OCI-LY1 (cell line): ENCODE measurements at regions not wholly inside any gene's neighbourhood (a gene's known extent, or its start where the extent isn't known, plus 50 kb on each side); places are given as distances from the start of the nearest gene placed in this dataset.

Experiments
- EZH2 ChIP-seq: fragments of 200-600 bp; sonication (generic), shearing (Covaris generic); IDR thresholded peaks from 2 replicates; pipeline ENCODE4 v1.8.0; 2017; ENCODE audit warnings: borderline replicate concordance, mixed run types, mild to moderate bottlenecking, antibody characterized with exemption, low read length, moderate library complexity, mixed read lengths
- TF ChIP-seq, protein P1 (sequence below): fragments of 200-600 bp; sonication (generic), shearing (Covaris generic); IDR thresholded peaks from 2 replicates; pipeline ENCODE4 v1.5.1; 2017; ENCODE audit warnings: mild to moderate bottlenecking, antibody characterized with exemption, low read length, moderate library complexity, mixed read lengths

GRCh38 chr5:4584982-4585381 is 555.1 kb upstream of the ADAMTS16 start:
- TF ChIP-seq, protein P1, sequence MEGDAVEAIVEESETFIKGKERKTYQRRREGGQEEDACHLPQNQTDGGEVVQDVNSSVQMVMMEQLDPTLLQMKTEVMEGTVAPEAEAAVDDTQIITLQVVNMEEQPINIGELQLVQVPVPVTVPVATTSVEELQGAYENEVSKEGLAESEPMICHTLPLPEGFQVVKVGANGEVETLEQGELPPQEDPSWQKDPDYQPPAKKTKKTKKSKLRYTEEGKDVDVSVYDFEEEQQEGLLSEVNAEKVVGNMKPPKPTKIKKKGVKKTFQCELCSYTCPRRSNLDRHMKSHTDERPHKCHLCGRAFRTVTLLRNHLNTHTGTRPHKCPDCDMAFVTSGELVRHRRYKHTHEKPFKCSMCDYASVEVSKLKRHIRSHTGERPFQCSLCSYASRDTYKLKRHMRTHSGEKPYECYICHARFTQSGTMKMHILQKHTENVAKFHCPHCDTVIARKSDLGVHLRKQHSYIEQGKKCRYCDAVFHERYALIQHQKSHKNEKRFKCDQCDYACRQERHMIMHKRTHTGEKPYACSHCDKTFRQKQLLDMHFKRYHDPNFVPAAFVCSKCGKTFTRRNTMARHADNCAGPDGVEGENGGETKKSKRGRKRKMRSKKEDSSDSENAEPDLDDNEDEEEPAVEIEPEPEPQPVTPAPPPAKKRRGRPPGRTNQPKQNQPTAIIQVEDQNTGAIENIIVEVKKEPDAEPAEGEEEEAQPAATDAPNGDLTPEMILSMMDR = no peak
- no peak for TF ChIP-seq EZH2
